AG04450 (cell line): ENCODE measurements at regions not wholly inside any gene's neighbourhood (a gene's known extent, or its start where the extent isn't known, plus 50 kb on each side); places are given as distances from the start of the nearest gene placed in this dataset.

Experiments
- CTCF ChIA-PET: fragments of 300-600, 350-600 bp; formaldehyde crosslinking; extraction: SDS; loops from one replicate; lab custom pipeline; 2022; ENCODE audit warnings: antibody characterized with exemption, inconsistent platforms; lab: Charles Lee
- POLR2A ChIA-PET: fragments of 350-600 bp; formaldehyde crosslinking; extraction: SDS; loops from one replicate; lab custom pipeline; 2021; ENCODE audit warnings: antibody characterized with exemption, inconsistent platforms; lab: Yijun Ruan, JAX
- DNase-seq: peaks from one replicate; pipeline ENCODE4 v3.0.0-alpha.2; 2011; ENCODE audit warnings: low read depth, low spot score
- H3K27ac ChIP-seq: one replicate; pipeline ENCODE4 v1.5.1; 2012; ENCODE audit warnings: low read depth, low read length, control low read depth
- H3K27me3 ChIP-seq: one replicate; pipeline ENCODE4 v1.6.0; 2012; ENCODE audit warnings: low read length; ENCODE audit not compliant: control insufficient read depth, insufficient read depth
- H3K4me3 ChIP-seq: 2 replicates; pipeline ENCODE4 v1.5.1; 2011; ENCODE audit warnings: mild to moderate bottlenecking, low read depth, low read length, control low read depth
- H3K9me3 ChIP-seq: 2 replicates; pipeline ENCODE4 v1.5.1; 2012; ENCODE audit warnings: low read length; ENCODE audit not compliant: control insufficient read depth, insufficient read depth
- TF ChIP-seq, protein P1 (sequence below): IDR thresholded peaks from 2 replicates; pipeline ENCODE4 v1.5.1; 2011; ENCODE audit warnings: low read depth, low read length, control low read depth, inconsistent platforms

DNA sequence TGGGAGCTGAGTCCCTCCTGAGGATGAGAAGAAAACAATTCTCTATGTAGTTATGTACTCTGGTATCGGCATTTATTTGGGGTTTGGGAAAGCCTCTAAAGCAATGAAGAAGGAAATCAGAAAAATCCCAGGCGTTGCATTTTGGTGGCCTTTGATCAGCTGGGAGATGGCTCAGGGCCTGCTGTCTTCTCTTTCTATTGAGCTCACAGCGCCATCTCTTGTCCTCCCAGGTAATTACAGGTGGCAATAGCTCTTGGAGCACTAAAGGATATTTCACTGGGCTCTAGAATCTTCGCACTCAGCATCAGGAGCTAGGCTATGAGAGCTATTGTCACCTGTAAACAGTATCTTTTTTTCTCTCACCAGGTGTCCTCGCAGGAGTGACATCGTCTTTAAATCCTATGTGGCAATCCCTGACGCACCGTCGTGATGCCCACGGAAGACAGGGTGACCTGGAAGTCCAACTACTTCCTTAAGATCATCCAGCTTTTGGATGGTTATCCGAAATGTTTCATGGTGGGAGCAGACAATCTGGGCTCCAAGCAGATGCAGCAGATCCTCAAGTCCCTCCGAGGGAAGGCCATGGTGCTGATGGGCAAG, 76.1 kb upstream of the PMAIP1 start:
- no peak overlapping the region for H3K27ac ChIP-seq

DNA sequence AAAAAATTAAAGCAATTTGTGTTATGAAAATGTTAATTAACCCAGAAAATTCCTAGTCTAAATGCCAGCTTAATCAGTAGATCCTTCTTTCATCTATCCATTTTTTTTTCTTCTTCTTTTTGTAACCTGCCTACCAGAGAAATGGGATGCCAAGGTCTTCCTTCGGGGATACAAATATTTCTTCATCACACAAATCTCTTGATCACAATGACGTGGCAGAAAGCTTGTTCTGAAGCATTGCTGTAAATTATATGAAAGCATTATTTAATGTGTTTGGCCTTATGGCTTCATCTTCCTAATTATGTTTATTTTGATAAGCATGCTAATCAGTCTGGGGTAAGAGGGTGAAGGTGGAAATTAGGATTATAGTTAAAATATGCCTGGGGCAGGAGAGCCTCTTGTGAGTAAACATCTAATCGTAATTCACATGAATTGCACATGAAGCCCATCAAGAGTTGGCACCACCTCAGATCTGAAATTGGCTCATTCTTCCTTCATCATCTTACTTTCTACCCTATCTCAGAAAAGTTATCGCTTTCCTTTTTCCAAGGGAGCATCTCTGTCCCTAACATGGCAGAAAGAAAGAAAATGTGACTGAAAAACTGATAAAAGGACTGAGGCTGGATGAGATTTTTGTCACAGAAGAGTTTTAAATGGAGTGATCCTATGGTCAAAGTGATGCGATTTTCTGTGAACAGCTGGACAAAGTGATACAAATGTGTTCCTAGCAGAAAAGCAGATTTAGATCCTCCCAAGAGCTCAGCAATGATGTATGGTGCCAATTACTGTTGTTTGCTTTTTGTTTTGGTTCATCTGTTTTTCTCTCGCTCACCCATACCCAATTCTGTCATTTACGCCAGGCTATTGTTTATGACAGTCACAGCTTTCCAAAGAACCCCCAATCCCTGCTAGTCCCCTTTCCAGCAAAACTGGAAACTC, 76.9 kb upstream of the PMAIP1 start:
- no peaks in the 10 kb centered on the region for H3K27me3 ChIP-seq
- POLR2A ChIA-PET = interaction anchor here (0.6 to 2.1 kb wide), 6 partner anchors 126 to 363 kb away, joined by 3 to 20 read pairs (median 6); partner anchors contain the start of gene CCBE1
- H3K27ac ChIP-seq = no peak overlapping the region
- no peaks in the 10 kb centered on the region for H3K9me3 ChIP-seq
- no peak overlapping the region for H3K4me3 ChIP-seq
- CTCF ChIA-PET = interaction anchor here (0.6 to 7.1 kb wide), 83 partner anchors 9 to 574 kb away, joined by 3 to 218 read pairs (median 6); partner anchors contain the start of gene CCBE1
- DNase-seq = no peak
- TF ChIP-seq, protein P1, sequence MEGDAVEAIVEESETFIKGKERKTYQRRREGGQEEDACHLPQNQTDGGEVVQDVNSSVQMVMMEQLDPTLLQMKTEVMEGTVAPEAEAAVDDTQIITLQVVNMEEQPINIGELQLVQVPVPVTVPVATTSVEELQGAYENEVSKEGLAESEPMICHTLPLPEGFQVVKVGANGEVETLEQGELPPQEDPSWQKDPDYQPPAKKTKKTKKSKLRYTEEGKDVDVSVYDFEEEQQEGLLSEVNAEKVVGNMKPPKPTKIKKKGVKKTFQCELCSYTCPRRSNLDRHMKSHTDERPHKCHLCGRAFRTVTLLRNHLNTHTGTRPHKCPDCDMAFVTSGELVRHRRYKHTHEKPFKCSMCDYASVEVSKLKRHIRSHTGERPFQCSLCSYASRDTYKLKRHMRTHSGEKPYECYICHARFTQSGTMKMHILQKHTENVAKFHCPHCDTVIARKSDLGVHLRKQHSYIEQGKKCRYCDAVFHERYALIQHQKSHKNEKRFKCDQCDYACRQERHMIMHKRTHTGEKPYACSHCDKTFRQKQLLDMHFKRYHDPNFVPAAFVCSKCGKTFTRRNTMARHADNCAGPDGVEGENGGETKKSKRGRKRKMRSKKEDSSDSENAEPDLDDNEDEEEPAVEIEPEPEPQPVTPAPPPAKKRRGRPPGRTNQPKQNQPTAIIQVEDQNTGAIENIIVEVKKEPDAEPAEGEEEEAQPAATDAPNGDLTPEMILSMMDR = no peak

More for the DNA sequence above, 76.1 kb upstream of the PMAIP1 start:
- Histone ChIP-seq H3K27me3 (no peaks in the 10 kb centered on the region), H3K9me3 (no peaks in the 10 kb centered on the region), H3K4me3 (no peak overlapping the region)
- TF ChIP-seq, protein P1 = peak; percentile 92
- POLR2A ChIA-PET = interaction anchor here (0.6 to 2.1 kb wide), 7 partner anchors 36 to 364 kb away, joined by 3 to 20 read pairs (median 4); partner anchors contain the start of gene CCBE1
- peak; percentile 68 for DNase-seq
- CTCF ChIA-PET = interaction anchor here (0.6 to 7.1 kb wide), 95 partner anchors 8 to 714 kb away, joined by 3 to 218 read pairs (median 6); partner anchors contain the start of gene CCBE1

DNA sequence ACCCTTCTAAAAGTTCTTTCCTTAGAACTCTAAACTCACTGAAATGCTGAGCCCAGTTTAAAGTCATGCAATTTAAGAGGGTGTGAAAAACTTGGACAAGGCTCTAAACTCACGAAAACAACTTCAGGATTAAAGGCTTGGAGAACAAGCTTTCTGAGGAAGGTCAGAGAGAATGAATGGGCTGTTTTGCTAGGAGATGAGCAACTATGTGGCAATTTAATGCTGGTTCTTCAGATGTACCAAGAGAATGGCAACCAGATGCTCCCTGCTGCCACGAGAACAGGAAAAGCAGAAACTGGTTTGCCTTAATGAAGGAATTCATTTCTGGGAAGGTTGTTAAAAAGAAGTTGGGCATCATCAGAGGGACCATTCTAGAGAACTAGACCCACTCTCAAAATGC, 77.8 kb upstream of the PMAIP1 start:
- Histone ChIP-seq H3K27ac (no peak overlapping the region), H3K27me3 (no peaks in the 10 kb centered on the region), H3K4me3 (no peak overlapping the region), H3K9me3 (no peaks in the 10 kb centered on the region)
- DNase-seq = no peak
- ChIA-PET POLR2A (no interaction called here), CTCF (interaction anchor here (0.8 to 7.1 kb wide), 23 partner anchors 8 to 573 kb away, joined by 3 to 218 read pairs (median 17); partner anchors contain the start of gene CCBE1)
- TF ChIP-seq, protein P1 = no peak

DNA sequence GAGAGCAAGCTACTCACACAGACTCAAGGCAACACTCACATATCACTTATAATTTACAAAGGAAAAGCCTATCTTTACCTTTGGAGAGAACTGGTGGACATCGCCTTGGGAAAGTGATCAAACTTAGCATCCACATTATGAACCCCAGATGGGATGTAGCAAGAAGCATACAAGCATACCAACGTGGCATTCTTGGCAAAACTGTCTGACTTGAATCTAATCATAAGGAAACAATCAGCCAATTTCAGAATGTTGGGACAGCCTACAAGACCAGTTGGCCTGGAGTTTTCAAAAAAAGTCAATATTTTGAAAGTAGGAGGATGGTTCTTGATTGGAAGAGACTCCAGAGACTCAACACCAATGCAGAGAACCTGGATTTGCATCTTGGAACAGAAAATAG, 79.1 kb upstream of the PMAIP1 start:
- Histone ChIP-seq H3K9me3 (no peaks in the 10 kb centered on the region), H3K4me3 (no peak overlapping the region), H3K27ac (no peak overlapping the region), H3K27me3 (no peaks in the 10 kb centered on the region)
- ChIA-PET CTCF (interaction anchor here (0.7 to 7.1 kb wide), 6 partner anchors 66 to 370 kb away, joined by 4 to 218 read pairs (median 57); partner anchors contain the start of gene CCBE1), POLR2A (no interaction called here)
- TF ChIP-seq, protein P1 = no peak
- DNase-seq = no peak
